Stimulated activated CD4-positive, alpha-beta T cell treated with anti-CD3 and anti-CD28 coated beads, Interleukin-1b, Interleukin-23, amount 100 ng/mL, for 48 hours (primary cell): ENCODE measurements at regions not wholly inside any gene's neighbourhood (a gene's known extent, or its start where the extent isn't known, plus 50 kb on each side); places are given as distances from the start of the nearest gene placed in this dataset.

Source experiments
- DNase-seq: peaks from one replicate; pipeline ENCODE4 v3.0.0-alpha.2; 2020

DNA sequence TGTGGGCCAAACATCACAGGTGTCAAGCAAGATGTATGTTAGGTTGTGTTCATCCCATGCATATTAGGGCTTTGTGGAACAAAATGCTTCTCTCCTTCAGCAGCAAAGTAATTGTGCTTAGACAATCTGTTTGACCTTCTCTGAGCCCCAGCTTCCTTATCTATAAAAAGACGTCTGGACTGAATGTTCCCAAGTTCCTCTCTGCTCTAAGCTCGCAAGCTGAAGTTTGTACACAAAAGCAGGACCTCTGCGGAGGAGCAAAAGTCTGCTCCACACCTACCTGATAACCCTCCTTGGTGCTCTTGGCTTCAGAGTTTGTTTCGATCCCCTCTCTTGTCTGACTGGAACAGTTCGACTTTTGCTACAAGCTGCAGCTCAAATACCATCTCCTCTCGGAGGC lies 95.7 kb upstream of the UBL3 start:
- no peak for DNase-seq

GRCh38 chr13:29943686-29944085 lies 93.3 kb upstream of the UBL3 start:
- no peak for DNase-seq

- no peak for DNase-seq
These were observed 92.9 kb upstream of the UBL3 start for GRCh38 chr13:29943273-29943672.

DNA sequence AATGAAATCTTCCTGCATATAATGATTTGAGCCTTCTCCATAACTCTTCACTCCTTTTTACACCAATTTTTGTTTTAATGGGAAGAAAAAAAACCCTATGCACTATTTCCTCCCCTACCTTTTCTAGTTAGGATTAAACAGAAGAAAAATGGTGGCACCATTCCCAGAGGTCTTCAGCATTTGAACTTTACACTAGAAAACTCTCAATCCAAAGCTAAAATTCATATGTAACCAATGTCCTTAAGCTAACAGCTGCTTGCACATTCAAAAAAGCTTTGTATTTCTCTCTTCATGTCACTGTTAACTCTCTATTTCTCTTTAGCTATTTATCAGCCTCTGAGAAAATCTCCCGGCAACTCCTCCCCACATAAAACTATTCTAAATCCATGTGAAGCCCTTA lies 90.3 kb upstream of the UBL3 start:
- no peak for DNase-seq

DNA sequence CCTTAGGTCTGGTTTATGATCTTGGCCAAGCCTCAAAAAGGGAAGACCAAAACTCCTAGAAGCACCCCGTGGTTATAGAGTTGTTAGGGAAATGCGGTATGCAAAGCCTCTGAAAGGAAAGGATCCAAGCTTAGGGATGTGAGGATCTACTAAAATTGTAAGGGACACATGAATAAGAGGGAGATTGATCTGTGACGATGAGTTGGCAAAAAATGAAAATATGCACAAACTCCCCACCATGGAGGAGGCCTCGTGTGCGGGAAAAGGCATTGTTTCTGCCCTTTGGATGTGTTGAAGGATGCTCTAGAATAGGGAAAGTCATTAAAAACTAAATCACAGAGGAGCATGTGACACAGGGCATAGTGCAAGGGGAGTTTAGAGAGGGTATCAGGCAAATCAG lies 88.7 kb upstream of the UBL3 start:
- no peak for DNase-seq

DNA sequence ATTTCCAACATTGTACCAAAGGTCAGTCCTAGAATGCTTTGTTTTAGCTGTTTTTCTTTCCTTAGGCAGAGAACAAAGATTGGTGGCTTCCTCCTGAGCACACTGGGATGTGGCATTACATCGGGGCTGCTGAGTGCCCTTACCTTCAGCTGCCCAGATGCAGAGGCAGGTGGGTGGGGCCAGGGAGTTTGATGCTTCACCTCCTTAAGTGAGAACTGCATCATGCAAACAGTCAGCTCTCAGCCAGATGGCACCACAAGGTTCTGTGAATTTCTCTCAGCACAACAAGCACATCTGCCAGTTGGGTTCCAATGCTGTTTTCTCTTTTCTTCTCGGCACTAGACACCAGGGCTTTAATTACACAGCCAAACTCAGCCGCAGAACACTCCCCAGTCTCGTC lies 87.4 kb upstream of the UBL3 start:
- DNase-seq = peak; percentile 43

DNA sequence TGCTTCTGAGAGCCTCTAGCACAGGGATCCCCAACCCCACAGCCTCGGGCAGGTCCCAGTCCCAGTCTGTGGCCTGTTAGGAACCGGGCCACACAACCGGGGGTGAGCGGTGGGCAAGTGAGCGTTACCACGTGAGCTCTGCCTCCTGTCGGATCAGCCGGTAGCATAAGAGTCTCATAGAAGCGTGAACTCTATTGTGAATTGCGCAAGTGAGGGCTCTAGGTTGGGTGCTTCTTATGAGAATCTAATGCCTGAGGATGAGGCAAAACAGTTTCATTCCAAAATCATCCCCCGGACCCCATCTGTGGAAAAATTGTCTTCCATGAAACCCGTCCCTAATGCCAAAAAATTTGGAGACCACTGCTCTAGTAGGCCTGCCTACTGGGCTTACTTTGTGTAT lies 87.0 kb upstream of the UBL3 start:
- DNase-seq = no peak

DNA sequence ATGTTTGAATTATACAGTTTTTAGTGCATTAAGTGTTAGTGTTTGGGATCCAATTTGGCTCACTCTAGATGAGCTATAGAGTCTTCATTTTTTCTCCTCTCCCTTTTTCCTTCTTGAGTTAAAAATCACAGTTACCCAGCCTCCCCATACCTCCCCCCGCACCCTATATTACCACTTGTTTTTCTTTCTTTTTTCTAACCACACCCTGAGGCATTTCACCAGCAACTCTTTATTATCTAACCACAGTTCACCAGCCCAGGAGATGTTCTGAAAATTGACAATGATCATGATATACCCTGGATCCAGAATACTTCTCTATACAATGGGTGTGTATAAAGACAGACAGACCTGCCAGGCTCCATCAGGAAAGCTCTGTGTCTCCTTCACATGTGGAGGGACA lies 86.5 kb upstream of the UBL3 start:
- no peak for DNase-seq

- no peak for DNase-seq
These were observed 85.8 kb upstream of the UBL3 start for GRCh38 chr13:29936051-29936813.

DNA sequence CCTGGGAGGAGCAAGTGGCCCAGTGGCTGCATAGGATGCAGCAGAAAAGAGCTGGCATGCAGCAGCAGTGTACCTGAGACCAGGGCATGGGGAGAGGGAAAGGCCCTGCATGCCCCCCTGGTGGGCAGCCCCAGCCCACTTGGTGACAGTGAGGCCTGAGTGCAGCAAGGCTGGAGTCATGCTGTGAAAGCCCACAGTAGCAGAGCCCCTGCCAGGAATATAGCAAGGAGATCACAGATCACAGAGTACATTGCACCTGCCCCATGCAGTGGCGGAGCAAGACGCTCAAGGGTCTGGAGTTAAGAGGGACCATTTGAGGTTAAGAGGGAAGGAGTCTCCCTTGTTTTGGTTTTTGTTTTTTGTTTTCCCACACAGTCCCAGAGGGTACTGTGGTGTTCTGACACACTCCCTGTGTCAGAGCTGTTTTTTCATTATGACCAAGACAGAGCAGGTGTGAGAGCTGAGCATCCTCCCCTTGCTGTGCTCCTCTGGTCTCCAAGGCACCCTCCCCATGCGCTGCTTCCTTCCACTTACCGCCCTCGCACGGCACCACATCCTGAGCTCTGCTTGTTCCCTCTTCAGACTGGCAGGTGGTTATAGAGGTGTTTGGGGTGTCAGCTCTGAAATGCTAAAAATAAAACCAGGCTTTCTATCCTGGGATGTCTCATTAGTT lies 85.0 kb upstream of the UBL3 start:
- peak; percentile 86 for DNase-seq

GRCh38 chr13:29934531-29935308 lies 84.3 kb upstream of the UBL3 start:
- peak; percentile 56 for DNase-seq

DNA sequence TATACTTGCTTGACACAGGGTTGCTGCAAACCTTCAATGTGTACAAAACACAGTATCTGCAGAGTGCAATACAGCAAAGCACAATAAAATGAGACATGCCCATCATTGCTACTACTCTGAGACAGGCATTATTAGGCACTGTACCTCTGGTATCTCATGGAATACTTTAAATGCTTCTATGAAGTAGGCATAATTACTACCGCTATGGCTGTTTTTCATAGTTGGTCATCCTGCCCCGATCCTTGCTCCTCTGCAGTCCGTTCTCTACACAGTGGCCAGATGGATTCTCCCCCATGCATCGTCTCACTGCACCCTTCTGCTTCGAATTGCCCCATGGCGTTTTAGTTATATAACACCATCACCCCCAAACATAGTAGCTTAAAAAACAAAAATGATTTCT lies 83.0 kb upstream of the UBL3 start:
- DNase-seq = no peak

DNA sequence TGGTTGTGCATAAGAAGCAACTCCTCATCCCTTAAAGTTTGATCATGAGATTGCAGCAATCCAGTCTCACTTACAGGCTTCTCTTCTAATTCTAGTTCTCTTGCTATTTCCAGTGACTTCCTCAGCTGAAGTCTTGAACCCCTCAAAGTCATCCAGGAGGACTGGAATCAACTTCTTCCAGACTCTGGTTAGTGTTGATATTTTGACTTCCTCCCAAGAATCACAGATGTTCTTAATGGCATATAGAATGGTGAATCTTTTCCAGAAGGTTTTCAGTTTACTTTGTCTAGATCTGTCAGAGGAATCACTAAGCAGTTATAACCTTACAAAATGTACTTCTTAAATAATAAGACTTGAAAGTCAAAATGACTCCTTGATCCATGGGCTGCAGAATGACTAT lies 81.3 kb upstream of the UBL3 start:
- no peak for DNase-seq

GRCh38 chr13:29929062-29929847 lies 78.8 kb upstream of the UBL3 start:
- no peak for DNase-seq

DNA sequence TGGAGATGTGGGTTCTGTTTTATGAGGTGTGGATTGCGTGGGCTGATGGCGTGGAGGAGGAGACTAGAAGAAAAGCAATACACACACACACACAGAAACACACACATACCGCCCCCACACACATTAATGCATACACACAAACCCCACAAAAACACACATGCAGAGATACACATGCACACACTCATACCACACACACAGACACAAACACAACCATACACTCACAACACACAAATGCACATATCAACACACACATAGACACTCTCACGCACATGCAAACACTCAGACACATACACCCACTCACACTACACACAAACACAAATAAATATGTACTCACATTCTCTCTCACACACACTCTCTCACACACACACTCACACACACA lies 75.7 kb upstream of the UBL3 start:
- DNase-seq = no peak

DNA sequence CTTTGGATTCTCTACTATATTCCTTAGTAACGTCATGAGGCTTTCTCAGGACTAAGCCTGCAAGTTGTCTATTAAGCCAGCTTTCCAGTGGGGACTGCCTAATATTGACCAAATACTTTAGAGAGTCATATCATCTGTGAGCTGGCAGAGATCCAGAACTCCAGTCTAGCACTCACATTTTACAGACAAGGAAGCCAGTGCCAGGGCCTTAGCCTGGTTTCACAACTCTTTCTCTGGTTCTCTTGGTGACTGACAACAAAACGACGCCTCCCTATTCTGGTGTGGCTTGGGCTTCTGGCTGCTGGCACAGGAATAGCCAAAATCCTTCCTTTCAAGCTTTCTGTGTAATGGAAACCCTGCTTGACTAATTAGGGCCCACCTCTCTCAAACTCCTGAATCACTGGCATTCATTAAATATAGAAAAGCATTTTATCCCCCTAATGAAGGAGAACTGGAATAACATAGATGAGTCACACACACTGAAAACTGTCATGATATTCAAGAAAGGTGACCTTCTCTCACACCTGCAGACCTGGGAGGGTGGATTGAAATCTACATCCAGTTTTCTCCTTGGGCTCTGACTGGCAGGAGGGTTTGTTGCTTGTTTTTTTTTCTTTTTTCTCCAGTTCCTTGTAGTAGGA lies 75.2 kb upstream of the UBL3 start:
- no peak for DNase-seq

DNA sequence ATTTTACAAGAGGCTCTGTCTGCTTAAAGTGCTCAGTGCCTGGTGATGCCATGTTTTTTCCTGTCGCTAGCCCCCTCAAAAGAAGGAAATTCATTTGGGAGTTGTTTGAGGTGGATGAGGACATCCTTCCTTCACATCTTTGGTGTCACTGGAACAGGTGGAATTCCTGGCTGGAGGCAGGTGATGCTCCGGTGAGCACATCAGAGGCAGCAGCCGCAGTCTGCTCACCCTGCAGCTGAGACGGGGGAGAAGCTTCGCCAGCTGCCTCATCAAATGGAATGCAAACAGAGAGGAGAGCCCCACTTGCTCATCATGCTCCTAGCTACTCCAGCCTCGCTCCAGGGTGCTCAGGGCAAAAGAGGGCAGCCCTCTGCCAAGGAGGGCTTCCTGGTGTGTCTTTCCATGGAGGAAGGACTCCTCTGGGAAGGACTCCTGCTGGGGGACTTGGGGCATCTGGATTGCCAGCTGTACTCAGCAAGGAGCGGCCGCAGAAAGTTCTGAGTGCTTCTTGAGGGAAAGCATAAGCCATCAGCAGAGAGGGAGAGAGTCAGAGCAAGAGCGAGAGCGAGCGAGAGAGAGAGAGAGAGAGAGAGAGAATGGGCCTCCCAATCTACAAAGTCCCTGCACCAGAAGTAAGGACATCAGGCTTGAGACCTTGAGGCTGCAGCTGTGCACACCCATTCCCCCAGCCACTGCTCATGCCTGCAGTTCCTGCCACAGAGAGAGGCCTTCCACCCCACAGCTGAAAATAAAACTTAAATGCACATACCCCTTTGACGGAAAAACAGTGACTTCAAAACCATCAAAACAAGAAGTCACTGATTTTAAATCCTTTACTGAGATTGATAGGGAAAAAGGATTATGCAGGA lies 74.3 kb upstream of the UBL3 start:
- DNase-seq = no peak

DNA sequence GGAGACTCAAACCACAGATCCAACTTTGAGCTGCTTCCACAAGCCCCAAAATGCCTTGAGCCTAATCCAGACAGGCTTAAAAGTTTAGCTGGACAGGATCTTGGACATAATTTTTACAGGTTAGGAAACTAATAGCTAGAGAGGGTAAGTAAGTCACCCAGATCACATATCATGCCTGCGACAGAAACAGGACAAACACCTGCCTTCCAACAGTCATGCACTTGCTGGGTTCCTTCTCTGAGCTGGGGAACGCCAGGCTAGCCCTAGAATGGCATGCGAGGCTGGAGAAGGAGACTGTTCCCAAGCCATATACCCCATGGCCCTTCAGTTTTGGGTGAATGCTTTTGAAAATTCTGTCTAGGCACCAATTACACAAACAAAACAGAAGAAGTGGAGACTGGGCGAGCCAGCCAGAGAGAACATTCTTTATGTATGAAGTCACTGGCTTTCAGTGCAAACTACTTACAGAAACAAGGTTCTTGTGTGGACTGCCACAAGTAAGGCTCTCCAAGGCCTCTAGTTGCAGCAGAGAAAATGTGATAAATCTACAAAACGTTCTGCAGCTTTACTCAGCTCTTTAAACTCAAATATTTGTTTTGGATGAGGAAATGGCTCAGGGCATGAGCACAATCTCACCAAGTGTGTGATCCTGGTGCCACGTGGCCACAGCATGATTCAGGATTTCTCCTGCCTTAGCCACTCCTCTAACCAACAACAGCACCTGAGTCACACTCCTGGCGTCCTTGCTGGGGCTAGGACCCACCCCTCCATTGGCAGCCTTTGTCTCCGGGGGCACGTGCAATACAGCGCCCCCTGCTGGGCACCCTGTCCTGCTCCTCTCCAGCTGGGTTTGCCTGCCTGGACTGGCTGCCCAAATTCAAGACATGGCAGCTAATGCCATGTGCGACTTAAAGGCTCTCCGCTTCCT lies 73.4 kb upstream of the UBL3 start:
- peak; percentile 90 for DNase-seq

GRCh38 chr13:29922896-29923295 lies 72.5 kb upstream of the UBL3 start:
- DNase-seq = no peak

- no peak for DNase-seq
These were observed 71.9 kb upstream of the UBL3 start for GRCh38 chr13:29922281-29922821.
